Caco-2 (cell line): ENCODE measurements at regions not wholly inside any gene's neighbourhood (a gene's known extent, or its start where the extent isn't known, plus 50 kb on each side); places are given as distances from the start of the nearest gene placed in this dataset.

Experiments
- BruUV-seq: library from RNA; stranded (reverse); fragments of 400-500 nt; replicated peaks from 2 replicates; lab custom pipeline; 2021; lab: Mats Ljungman, UMichigan
- CTCF ChIA-PET: fragments of 300-600 bp; sonication (Branson Sonifier 250); formaldehyde crosslinking; loops from one replicate; lab custom pipeline; 2022; ENCODE audit warnings: antibody characterized with exemption; lab: Charles Lee
- POLR2A ChIA-PET: fragments of 300-600 bp; sonication (Branson Sonifier 250); formaldehyde crosslinking; loops from one replicate; lab custom pipeline; 2022; ENCODE audit warnings: antibody characterized with exemption; lab: Charles Lee
- DNase-seq, 2 experiments: peaks; one replicate each; pipeline versions ENCODE4 v3.0.0 to v3.0.0-alpha.2; 2020 to 2022
- H3K27me3 ChIP-seq: replicated peaks from 2 replicates; pipeline ENCODE4 v1.6.0; 2011; ENCODE audit warnings: low read length; ENCODE audit not compliant: control insufficient read depth, insufficient read depth
- H3K36me3 ChIP-seq: 2 replicates; pipeline ENCODE4 v1.5.1; 2011; ENCODE audit warnings: low read length; ENCODE audit not compliant: control insufficient read depth, insufficient read depth
- H3K4me1 ChIP-seq: fragments of 250-450 bp; sonication (Bioruptor Pico); 2 replicates; pipeline ENCODE4 v1.5.1; 2020; ENCODE audit warnings: mild to moderate bottlenecking
- H3K4me3 ChIP-seq: 2 replicates; pipeline ENCODE4 v1.5.1; 2011; ENCODE audit warnings: low read depth, mild to moderate bottlenecking, control low read depth, low read length
- H3K9me3 ChIP-seq: fragments of 250-450 bp; sonication (Bioruptor Pico); 2 replicates; pipeline ENCODE4 v1.5.1; 2020; ENCODE audit warnings: mild to moderate bottlenecking, moderate library complexity
- H3K27ac Mint-ChIP-seq: one replicate; pipeline ENCODE4 v1.8.0; 2022; ENCODE audit warnings: mixed read lengths; ENCODE audit not compliant: unreplicated experiment
- H3K27me3 Mint-ChIP-seq: one replicate; pipeline ENCODE4 v1.8.0; 2022; ENCODE audit warnings: mixed read lengths; ENCODE audit not compliant: insufficient read depth, unreplicated experiment
- H3K36me3 Mint-ChIP-seq: one replicate; pipeline ENCODE4 v1.8.0; 2022; ENCODE audit warnings: mild to moderate bottlenecking, mixed read lengths; ENCODE audit not compliant: insufficient read depth, unreplicated experiment
- H3K4me1 Mint-ChIP-seq: one replicate; pipeline ENCODE4 v1.8.0; 2022; ENCODE audit warnings: low read depth, mixed read lengths; ENCODE audit not compliant: unreplicated experiment
- H3K4me3 Mint-ChIP-seq: one replicate; pipeline ENCODE4 v1.8.0; 2022; ENCODE audit warnings: mild to moderate bottlenecking, moderate library complexity, mixed read lengths; ENCODE audit not compliant: unreplicated experiment
- H3K9me3 Mint-ChIP-seq: one replicate; pipeline ENCODE4 v1.8.0; 2022; ENCODE audit warnings: mixed read lengths; ENCODE audit not compliant: unreplicated experiment
- intact Hi-C: fragments of 100-400 bp; cut with micrococcal nuclease; formaldehyde crosslinking; loops from one replicate; pipeline ENCODE4 v1.10.0; 2022; ENCODE audit not compliant: unreplicated experiment
- TF ChIP-seq, protein P1 (sequence below), 2 experiments: fragments of 200-600 bp in 1 of 2; IDR thresholded peaks; 1 replicate in 1 of 2; 2 replicates in 1 of 2; pipeline versions ENCODE4 v1.5.1 to v1.8.0; 2011 to 2022; ENCODE audit warnings: antibody characterized with exemption in 1 of 2, control low read depth in 1 of 2, inconsistent platforms in 1 of 2, low read depth in 1 of 2, low read length in 1 of 2, mild to moderate bottlenecking in 1 of 2, moderate library complexity in 1 of 2; ENCODE audit not compliant: insufficient read depth in 1 of 2, severe bottlenecking in 1 of 2, unreplicated experiment in 1 of 2

DNA sequence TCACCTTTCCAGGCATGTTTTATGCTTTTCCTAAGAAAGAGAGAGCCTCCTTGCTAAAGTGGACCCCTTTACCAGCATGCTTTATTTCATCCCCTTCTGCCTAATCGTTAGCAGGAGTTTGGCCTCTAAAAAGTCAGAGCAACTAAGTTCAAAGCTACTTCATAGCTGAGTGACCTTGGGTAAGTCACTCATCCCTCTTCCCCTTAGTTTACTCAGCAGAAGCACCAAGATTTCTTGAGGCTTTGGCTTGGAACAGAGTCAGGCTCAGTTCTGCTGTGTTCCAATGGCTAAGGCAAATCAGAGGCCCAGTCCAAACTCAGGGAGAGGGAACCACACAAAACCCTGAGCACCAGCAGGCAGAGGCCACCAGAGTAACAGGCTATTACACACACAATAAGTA is 254.9 kb downstream of the TJP1 start:
- Mint-ChIP-seq H3K9me3 (peaks cover 10% of the 10 kb centered on the region), H3K4me3 (no peak overlapping the region), H3K27me3 (peaks cover 32% of the 10 kb centered on the region), H3K36me3 (no peaks in the 10 kb centered on the region), H3K4me1 (peaks cover 7% of the 10 kb centered on the region), H3K27ac (no peak overlapping the region)
- Histone ChIP-seq H3K27me3 (no peaks in the 10 kb centered on the region; the same call in 1 of the 2 replicates), H3K9me3 (peaks cover 8% of the 10 kb centered on the region; the same call in 1 of the 2 replicates), H3K36me3 (no peaks in the 10 kb centered on the region), H3K4me3 (no peak overlapping the region), H3K4me1 (peaks cover 16% of the 10 kb centered on the region)
- CTCF ChIA-PET, result no interaction called here
- intact Hi-C loops, result no loop called here
- DNase-seq, result no peak
- TF ChIP-seq, protein P1, sequence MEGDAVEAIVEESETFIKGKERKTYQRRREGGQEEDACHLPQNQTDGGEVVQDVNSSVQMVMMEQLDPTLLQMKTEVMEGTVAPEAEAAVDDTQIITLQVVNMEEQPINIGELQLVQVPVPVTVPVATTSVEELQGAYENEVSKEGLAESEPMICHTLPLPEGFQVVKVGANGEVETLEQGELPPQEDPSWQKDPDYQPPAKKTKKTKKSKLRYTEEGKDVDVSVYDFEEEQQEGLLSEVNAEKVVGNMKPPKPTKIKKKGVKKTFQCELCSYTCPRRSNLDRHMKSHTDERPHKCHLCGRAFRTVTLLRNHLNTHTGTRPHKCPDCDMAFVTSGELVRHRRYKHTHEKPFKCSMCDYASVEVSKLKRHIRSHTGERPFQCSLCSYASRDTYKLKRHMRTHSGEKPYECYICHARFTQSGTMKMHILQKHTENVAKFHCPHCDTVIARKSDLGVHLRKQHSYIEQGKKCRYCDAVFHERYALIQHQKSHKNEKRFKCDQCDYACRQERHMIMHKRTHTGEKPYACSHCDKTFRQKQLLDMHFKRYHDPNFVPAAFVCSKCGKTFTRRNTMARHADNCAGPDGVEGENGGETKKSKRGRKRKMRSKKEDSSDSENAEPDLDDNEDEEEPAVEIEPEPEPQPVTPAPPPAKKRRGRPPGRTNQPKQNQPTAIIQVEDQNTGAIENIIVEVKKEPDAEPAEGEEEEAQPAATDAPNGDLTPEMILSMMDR (IDR thresholded peaks at IDR 0.05; ENCODE audit: insufficient read depth in 1 of 2, low read depth in 1 of 2, low read length in 1 of 2, severe bottlenecking in 1 of 2, unreplicated experiment in 1 of 2), result no peak
- POLR2A ChIA-PET, result no interaction called here
- no TSS peak for BruUV-seq

GRCh38 chr15:29566914-29567313 is 255.4 kb downstream of the TJP1 start:
- peaks cover 7% of the 10 kb centered on the region for H3K4me1 Mint-ChIP-seq
- no peak overlapping the region for H3K27ac Mint-ChIP-seq
- no peaks in the 10 kb centered on the region for H3K36me3 Mint-ChIP-seq
- no peak overlapping the region for H3K4me3 ChIP-seq
- intact Hi-C loops, result no loop called here
- ChIA-PET CTCF (no interaction called here), POLR2A (no interaction called here)
- peaks cover 10% of the 10 kb centered on the region for H3K9me3 Mint-ChIP-seq
- H3K4me3 Mint-ChIP-seq, result no peak overlapping the region
- peaks cover 8% of the 10 kb centered on the region; the same call in 1 of the 2 replicates for H3K9me3 ChIP-seq
- H3K4me1 ChIP-seq, result peaks cover 12% of the 10 kb centered on the region
- H3K36me3 ChIP-seq, result no peaks in the 10 kb centered on the region
- TF ChIP-seq, protein P1 (IDR thresholded peaks at IDR 0.05; ENCODE audit: insufficient read depth in 1 of 2, low read depth in 1 of 2, low read length in 1 of 2, severe bottlenecking in 1 of 2, unreplicated experiment in 1 of 2), result no peak
- peaks cover 28% of the 10 kb centered on the region for H3K27me3 Mint-ChIP-seq
- no peak for DNase-seq
- BruUV-seq, result no TSS peak
- no peaks in the 10 kb centered on the region; the same call in 1 of the 2 replicates for H3K27me3 ChIP-seq

- Mint-ChIP-seq H3K9me3 (peaks cover 10% of the 10 kb centered on the region), H3K27ac (no peak overlapping the region), H3K36me3 (no peaks in the 10 kb centered on the region), H3K27me3 (peaks cover 17% of the 10 kb centered on the region), H3K4me1 (no peaks in the 10 kb centered on the region), H3K4me3 (no peak overlapping the region)
- TF ChIP-seq, protein P1 (IDR thresholded peaks at IDR 0.05; ENCODE audit: insufficient read depth in 1 of 2, low read depth in 1 of 2, low read length in 1 of 2, severe bottlenecking in 1 of 2, unreplicated experiment in 1 of 2), result no peak
- intact Hi-C loops, result no loop called here
- no peaks in the 10 kb centered on the region for H3K4me1 ChIP-seq
- ChIA-PET POLR2A (no interaction called here), CTCF (no interaction called here)
- no peaks in the 10 kb centered on the region for H3K27me3 ChIP-seq
- H3K4me3 ChIP-seq, result no peak overlapping the region
- peaks cover 8% of the 10 kb centered on the region; the same call in 1 of the 2 replicates for H3K9me3 ChIP-seq
- BruUV-seq, result no TSS peak
- no peak for DNase-seq
- no peaks in the 10 kb centered on the region for H3K36me3 ChIP-seq
Measured at GRCh38 chr15:29563112-29563511, 259.2 kb downstream of the TJP1 start.
